Activated T-helper 1 cell treated with anti-CD3 and anti-CD28 coated beads, Interleukin-12 subunit alpha, Interleukin-12 subunit beta, Interleukin-2, Interleukin-4 antibody, amounts not matched to agents 30 ng/mL and 10 ng/mL and 1 ng/mL, durations not matched to agents 14 hours and 24 hours and 36 hours (primary cell): ENCODE measurements at regions not wholly inside any gene's neighbourhood (a gene's known extent, or its start where the extent isn't known, plus 50 kb on each side); places are given as distances from the start of the nearest gene placed in this dataset.
A peak's percentile ranks its signal among the peaks of the same experiment; 100 is the strongest.

Source experiments
- DNase-seq: peaks from one replicate; pipeline ENCODE4 v3.0.0; 2021; ENCODE audit warnings: low spot score
- H3K27ac Mint-ChIP-seq: one replicate; pipeline ENCODE4 v1.8.0; 2021; ENCODE audit warnings: mild to moderate bottlenecking, mixed read lengths
- H3K27me3 Mint-ChIP-seq: one replicate; pipeline ENCODE4 v1.8.0; 2022; ENCODE audit warnings: mild to moderate bottlenecking, moderate library complexity, mixed read lengths; ENCODE audit not compliant: insufficient read depth
- H3K36me3 Mint-ChIP-seq: one replicate; pipeline ENCODE4 v1.8.0; 2021; ENCODE audit warnings: low read depth, mixed read lengths
- H3K4me1 Mint-ChIP-seq: one replicate; pipeline ENCODE4 v1.8.0; 2021; ENCODE audit warnings: low read depth, mixed read lengths
- H3K4me3 Mint-ChIP-seq: one replicate; pipeline ENCODE4 v1.8.0; 2021; ENCODE audit warnings: mild to moderate bottlenecking, moderate library complexity, mixed read lengths
- H3K9me3 Mint-ChIP-seq: one replicate; pipeline ENCODE4 v1.8.0; 2021; ENCODE audit warnings: mixed read lengths
- intact Hi-C: fragments of 100-400 bp; cut with micrococcal nuclease; formaldehyde crosslinking; loops from one replicate; pipeline ENCODE4 v1.15.1; 2024

DNA sequence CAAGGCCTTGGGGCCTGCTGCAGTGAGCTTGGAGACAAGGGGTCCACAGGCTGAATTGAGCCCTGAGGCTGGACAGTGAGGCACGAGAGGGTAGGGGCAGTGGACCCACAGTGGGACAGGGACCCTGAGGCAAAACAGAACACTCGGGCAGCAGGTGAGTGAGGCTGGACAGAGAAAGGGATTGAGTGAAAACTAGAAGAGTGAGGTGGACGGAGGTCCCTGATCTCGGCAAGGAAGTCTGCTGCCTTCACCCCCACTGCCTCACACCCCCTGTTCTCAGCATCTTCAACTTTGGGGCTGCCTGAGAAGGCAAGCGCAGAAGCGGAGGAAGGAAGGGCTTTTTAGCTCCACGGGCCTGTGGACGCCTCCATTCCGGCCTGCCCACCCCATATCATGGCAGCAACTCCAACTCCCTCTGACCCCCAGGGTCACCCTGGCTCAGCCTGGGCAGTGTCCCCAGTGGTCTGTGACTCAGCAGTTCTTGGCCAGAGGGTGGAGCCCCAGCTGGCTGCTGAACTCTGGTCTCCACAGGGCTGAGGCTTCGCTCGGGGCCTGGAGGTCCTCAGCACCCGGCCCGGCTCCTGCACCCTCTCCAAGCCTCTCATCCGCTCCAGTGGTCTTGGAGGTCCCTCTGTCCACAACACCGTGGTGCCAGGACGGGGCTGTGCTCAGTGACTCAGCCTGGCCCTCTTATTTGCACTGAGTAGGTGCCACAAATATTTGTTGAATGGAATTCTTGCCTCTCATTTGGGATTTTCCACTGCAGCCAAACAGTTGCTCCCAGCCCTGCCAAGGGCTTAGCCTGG is 60.0 kb upstream of the EPS8L3 start:
- peaks cover 53% of the 10 kb centered on the region for H3K4me1 Mint-ChIP-seq

DNA sequence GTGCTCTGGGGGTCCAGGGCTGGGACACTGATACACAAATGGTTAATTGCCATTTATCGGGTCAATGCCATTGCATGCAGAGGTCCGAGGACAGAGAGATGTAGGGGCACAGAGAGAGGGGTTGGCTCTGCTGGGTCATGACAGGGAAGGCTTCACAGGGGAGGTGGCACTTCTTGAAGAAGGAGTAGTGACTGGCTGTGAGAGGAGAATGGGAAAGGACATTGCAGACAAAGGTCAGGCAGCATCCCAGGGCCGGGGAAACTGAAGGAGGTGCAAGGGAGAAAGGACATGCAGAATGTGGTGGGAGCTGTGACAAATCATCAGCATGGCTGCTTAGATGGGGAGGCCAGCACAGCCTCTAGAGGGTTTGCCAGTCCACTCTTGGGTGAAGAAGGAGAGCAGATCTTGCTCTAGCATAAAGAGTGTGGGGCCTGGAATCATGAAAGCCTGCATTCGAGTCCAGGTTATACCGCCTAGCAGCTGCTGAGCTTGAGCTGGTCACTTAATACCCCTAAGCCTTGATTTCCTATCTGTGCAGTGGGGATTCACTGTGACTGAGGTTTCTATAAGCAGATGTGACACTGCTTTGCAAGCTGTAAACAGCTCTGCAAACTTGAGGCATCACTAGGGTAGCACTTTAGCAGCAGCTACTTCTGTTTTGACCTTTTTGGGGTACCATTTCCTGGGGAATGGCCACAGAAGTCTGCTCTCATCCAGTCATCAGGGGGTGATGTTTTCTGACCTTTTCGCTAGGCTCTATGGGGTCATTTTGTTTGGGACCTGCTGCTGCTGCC is 59.2 kb upstream of the EPS8L3 start:
- Mint-ChIP-seq H3K4me1 (peaks cover 54% of the 10 kb centered on the region), H3K4me3 (peak overlapping the region; percentile 35), H3K36me3 (no peaks in the 10 kb centered on the region), H3K9me3 (no peaks in the 10 kb centered on the region), H3K27ac (peak overlapping the region; percentile 69), H3K27me3 (no peaks in the 10 kb centered on the region)
- DNase-seq, result no peak
- intact Hi-C loops, result no loop called here

More for the DNA sequence above, 60.0 kb upstream of the EPS8L3 start:
- intact Hi-C loops, result no loop called here
- DNase-seq, result no peak
- Mint-ChIP-seq H3K9me3 (no peaks in the 10 kb centered on the region), H3K4me3 (peak overlapping the region; percentile 35), H3K27ac (peak overlapping the region; percentile 69), H3K27me3 (peaks cover 1% of the 10 kb centered on the region), H3K36me3 (peaks cover 2% of the 10 kb centered on the region)

DNA sequence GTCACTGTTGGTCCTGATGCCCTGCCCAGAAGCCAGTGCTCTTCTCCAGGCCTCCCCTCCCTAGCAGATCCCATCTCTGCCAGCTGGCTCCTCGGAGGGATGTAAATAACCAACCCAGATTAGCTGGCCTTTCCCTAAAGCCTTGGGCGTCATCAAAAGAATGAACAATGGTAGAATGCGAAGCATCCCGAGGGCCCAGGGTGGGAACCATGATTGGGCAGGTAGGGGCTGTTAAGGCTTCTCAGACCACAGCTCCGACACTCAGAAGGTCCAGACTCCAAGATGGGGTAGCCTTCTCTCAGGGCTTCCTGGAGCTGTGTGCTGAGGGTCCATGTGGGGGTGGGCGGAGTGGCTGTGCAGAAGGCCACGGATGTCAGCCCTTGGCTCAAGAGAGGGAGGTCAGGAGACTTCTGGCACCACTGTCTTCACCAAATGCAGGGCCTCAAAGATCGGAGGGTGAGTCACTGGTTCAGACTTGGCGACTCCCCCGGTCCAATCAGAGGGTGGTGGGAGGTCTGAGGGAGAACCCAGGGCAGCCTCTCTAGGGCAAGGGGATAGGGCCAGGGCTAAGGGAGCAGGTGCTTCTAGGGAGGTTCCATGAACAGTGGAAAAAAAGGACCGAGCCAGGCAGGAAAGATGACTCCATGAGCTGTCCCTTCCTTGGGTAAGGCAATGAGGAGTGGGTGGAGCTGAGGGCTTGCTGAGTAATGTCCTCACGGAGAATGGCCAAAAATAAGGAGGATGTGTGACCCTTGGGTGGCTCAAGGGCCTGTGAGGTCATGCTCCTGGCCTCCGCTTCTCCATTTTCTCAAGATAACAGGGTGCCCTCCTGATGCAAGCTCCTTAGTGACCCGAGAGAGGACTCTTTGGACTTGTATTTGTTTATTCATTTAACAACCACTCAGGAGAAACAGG is 58.4 kb upstream of the EPS8L3 start:
- H3K27ac Mint-ChIP-seq, result peak overlapping the region; percentile 25
- no peak overlapping the region for H3K4me3 Mint-ChIP-seq
- H3K4me1 Mint-ChIP-seq, result peaks cover 54% of the 10 kb centered on the region
- H3K9me3 Mint-ChIP-seq, result no peaks in the 10 kb centered on the region
- H3K27me3 Mint-ChIP-seq, result no peaks in the 10 kb centered on the region
- H3K36me3 Mint-ChIP-seq, result no peaks in the 10 kb centered on the region
- intact Hi-C loops, result loop anchor here (2.0 kb wide), 1 partner anchor 85 kb away; no protein-coding TSS in a partner anchor
- DNase-seq, result no peak

DNA sequence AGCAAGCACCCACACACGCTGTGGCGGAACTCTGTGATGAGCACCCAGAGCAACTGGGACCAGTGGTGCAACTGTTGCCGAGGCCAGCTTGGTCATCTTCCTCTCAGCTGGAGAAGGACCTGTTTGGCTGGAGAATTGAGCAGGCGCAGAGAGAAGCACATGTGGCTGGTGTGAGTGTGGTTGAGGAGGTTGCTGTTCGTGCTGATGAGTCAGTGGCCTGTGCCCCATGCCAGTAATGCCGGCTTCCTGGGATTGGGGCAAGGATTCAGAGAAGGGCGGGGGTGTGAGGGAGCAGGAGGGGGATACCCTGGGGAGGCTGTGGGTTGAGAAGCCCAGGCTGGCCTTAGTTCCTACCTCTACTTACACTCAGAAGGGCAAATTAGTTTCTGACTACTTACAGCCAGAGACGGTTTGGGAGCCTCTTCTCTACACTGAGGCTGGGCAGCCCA is 57.5 kb upstream of the EPS8L3 start:
- Mint-ChIP-seq H3K4me1 (peaks cover 60% of the 10 kb centered on the region), H3K4me3 (no peak overlapping the region), H3K27me3 (no peaks in the 10 kb centered on the region), H3K36me3 (peaks cover 2% of the 10 kb centered on the region), H3K9me3 (peaks cover 3% of the 10 kb centered on the region), H3K27ac (peak overlapping the region; percentile 73)
- intact Hi-C loops, result loop anchor here (2.0 kb wide), 1 partner anchor 86 kb away; no protein-coding TSS in a partner anchor
- no peak for DNase-seq

DNA sequence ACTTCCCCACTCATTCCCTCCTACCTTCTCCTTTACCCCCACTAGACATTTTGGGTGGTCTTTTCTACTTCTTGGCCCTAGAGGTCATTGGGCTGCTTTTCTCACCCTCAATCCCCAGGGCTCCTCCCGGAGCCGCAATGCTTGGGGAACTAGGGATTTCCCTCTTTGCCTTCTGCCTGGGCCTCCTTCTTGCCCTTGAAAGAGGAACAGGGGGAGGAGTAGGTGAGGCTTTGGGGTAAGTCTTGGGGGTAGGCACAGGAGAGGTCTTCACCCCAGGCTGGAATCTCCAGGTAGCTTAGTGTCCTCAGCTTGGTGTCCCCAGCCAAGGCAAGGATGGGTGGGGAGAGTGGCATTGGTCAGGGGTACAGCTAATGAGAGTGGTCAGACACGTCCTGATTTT is 56.2 kb upstream of the EPS8L3 start:
- no peak for DNase-seq
- Mint-ChIP-seq H3K4me1 (peaks cover 56% of the 10 kb centered on the region), H3K27ac (no peak overlapping the region), H3K27me3 (no peaks in the 10 kb centered on the region), H3K36me3 (peaks cover 5% of the 10 kb centered on the region), H3K9me3 (peaks cover 8% of the 10 kb centered on the region), H3K4me3 (no peak overlapping the region)
- intact Hi-C loops, result loop anchor here (2.0 kb wide), 1 partner anchor 87 kb away; no protein-coding TSS in a partner anchor

DNA sequence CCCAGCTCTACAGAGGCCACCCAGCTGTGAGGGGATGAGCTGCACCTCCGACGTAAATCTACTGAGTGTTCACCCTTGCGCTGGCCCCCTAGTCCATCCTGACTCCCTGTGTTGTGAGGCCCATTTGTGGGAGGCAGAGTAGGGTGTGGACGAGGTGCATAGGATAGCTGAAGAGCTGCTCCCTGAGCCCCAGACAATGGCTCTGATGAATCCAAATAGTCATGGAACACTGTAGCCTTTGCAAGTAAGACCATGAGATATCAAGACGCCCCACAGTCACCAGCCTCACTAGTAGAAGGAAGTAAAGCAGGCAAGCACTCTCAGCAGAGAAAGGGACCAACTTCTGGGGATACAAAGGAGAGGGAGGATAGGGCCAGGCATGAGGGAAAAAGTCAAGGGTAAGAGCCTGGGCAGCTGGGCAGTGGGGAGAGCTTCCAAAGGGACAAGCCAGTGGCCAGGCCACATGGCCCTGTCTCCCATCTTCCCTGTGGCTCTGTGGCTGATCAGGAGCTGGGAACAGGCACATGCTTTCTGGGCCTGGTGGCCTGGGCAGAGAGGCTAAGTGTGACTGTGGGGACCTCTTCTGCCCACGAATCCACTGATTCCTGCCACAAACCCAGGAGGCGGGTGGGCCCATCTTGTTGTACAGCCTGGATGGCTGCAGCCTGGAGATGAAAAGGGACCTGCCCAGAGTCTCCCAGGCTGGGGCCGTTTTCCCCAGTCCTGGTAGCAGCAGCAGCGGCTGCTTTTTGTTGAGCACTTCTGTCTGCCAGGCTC is 55.5 kb upstream of the EPS8L3 start:
- Mint-ChIP-seq H3K27me3 (peaks cover 3% of the 10 kb centered on the region), H3K27ac (peak overlapping the region; percentile 31), H3K4me1 (peaks cover 53% of the 10 kb centered on the region), H3K4me3 (no peak overlapping the region), H3K36me3 (peaks cover 7% of the 10 kb centered on the region), H3K9me3 (peaks cover 8% of the 10 kb centered on the region)
- intact Hi-C loops, result no loop called here
- no peak for DNase-seq

DNA sequence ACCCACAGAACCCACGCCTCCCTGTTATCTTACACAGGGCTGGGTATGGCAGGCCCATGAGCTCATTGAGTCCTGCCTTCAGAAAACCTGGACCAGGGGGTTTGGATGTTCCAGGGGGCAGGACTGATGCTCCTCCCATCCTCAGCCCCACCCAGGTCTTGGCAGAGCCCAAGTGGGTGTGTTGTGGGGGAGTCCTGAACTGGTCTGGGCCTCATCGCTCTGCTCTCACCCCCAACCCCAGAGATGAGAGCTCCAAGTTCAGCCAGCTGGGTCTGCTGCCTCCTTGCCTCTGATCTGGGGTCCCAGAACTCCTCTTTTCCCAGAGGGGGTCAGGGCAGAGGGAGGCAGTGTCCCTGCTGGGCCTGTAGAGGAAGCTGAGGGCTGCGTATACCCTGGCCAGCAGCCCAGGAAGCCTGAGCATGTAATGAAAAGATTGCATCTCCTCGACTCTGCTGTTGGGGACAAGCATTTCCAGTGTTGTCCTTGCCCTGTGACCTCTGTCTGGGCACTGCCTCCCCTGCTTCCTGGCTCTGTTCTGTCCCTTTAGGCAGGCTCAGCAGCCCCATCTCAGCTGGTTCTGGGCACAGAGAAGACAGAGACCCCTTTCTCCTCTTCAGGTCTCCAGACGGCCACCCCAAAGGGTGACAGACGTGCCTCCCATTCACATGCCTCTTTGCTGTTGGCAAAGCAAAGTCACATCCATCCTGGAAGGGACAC is 54.7 kb upstream of the EPS8L3 start:
- Mint-ChIP-seq H3K4me3 (no peak overlapping the region), H3K36me3 (peaks cover 7% of the 10 kb centered on the region), H3K4me1 (peaks cover 49% of the 10 kb centered on the region), H3K27me3 (peaks cover 4% of the 10 kb centered on the region), H3K9me3 (peaks cover 8% of the 10 kb centered on the region), H3K27ac (no peak overlapping the region)
- DNase-seq, result no peak
- intact Hi-C loops, result no loop called here

DNA sequence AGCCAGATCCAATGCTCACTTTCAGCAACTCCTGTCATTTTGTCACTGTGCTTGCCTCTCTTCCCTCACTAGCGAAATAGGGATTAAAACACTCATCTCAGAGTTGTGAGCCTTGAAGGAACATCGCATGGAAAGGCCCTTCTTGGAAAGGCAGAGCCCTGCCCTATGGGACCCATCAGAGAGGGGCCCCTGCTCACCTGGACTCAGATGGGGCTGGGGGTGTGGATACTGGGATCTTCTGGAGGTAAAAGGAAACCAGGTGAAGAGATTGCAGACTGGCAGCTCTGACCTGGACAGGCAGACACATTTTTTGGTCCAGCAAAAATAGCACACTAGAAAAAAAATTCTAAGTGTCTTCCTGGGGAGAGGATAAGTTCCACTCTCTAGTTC is 54.2 kb upstream of the EPS8L3 start:
- Mint-ChIP-seq H3K9me3 (peaks cover 8% of the 10 kb centered on the region), H3K36me3 (peaks cover 7% of the 10 kb centered on the region), H3K4me3 (no peak overlapping the region), H3K4me1 (peaks cover 44% of the 10 kb centered on the region), H3K27me3 (peaks cover 4% of the 10 kb centered on the region), H3K27ac (no peak overlapping the region)
- intact Hi-C loops, result no loop called here
- no peak for DNase-seq

DNA sequence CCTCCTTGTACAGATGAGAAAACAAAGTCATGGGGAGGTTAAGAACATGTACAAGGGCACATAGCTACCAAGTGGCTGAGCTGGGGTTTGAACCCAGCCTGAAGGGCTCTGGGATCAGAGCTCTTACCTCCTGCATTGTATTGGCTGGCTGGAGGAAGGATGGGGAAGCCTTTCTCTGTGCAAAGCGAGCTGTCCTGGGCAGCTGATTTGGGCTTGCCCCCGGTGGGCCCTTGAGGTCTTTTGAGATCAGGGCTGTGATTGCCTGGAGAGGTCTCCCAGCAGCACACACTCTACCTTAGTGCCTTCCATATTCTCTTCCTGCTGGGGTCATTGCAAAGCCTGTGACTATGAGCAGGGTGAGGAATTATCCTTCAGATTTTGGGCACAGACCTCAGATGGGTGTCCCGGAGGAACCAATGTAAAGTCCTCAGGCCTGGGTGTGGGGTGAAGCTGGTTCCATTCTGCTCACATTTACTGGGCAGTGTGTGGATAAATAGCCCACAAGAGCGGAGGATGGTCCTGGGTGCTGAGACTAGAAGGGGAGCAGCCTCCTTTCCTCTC is 53.3 kb upstream of the EPS8L3 start:
- Mint-ChIP-seq H3K36me3 (peaks cover 7% of the 10 kb centered on the region), H3K4me3 (no peak overlapping the region), H3K9me3 (peaks cover 8% of the 10 kb centered on the region), H3K4me1 (peaks cover 36% of the 10 kb centered on the region), H3K27ac (no peak overlapping the region), H3K27me3 (peaks cover 4% of the 10 kb centered on the region)
- no peak for DNase-seq
- intact Hi-C loops, result no loop called here

DNA sequence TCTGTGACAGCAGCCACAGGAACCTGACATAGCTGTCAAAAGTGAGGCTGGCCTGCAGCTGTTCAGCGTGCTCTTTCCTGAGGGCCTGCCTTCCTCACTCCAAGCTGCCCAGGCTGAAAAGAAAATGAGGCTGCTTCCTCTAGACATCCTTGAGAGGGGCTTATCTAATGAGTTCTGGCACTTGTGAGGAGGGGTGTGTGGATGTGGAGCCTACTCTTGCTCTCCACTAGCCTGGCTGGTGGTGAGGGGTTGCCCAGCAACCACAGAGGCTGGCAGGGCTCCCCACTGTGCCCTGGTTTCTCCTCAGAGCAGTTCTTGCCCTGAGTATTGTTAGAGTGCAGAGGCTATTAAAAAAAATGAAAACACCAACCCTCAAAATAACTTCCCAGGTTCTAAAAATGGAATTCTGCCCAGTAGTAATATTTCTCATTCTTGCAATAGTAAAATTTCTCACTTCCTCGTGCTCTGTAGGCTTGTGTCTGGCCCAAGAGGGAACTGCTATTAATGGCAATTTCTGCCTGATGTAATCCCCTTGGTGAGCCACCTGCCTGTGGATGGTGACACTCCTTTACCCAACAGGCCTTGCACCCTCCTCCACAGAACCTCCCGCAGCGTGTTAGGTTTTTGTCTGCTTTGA is 52.6 kb upstream of the EPS8L3 start:
- intact Hi-C loops, result no loop called here

DNA sequence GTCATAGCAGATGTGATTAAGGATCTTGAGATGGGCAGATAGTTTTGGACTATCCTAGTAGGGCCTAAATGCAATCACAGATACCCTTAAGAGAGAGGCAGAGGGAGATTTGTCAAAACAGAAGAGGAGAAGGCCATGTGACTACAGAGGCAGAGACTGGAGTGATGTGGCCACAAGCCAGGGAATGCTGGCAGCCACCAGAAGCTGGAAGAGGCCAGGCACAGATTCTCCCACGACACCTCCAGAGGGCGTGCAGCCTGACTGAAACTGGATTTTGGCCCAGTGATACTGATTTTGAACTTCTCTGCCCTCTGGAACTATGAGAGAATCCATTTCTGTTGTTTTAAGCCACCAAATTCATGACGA is 52.1 kb upstream of the EPS8L3 start:
- peaks cover 10% of the 10 kb centered on the region for H3K27me3 Mint-ChIP-seq
- no peak for DNase-seq
- intact Hi-C loops, result no loop called here
- peaks cover 7% of the 10 kb centered on the region for H3K36me3 Mint-ChIP-seq
- peak overlapping the region; percentile 40 for H3K27ac Mint-ChIP-seq
- H3K4me1 Mint-ChIP-seq, result peaks cover 24% of the 10 kb centered on the region
- H3K9me3 Mint-ChIP-seq, result peaks cover 8% of the 10 kb centered on the region
- H3K4me3 Mint-ChIP-seq, result no peak overlapping the region

More for the DNA sequence above, 52.6 kb upstream of the EPS8L3 start:
- Mint-ChIP-seq H3K36me3 (peaks cover 7% of the 10 kb centered on the region), H3K9me3 (peaks cover 8% of the 10 kb centered on the region), H3K4me3 (no peak overlapping the region), H3K27me3 (peaks cover 10% of the 10 kb centered on the region), H3K27ac (no peak overlapping the region), H3K4me1 (peaks cover 29% of the 10 kb centered on the region)
- DNase-seq, result no peak
